ENCODE measurements at regions not wholly inside any gene's neighbourhood (a gene's known extent, or its start where the extent isn't known, plus 50 kb on each side); places are given as distances from the start of the nearest gene placed in this dataset.

GRCh38 chr18:51266773-51267172 lies 69.3 kb upstream of the MEX3C start:
- no peak for TF ChIP-seq JUND (IDR thresholded peaks at IDR 0.05)
- no peak for TF ChIP-seq POLR2AphosphoS5 (IDR thresholded peaks at IDR 0.05; ENCODE audit: low read depth, low read length)
- TF ChIP-seq EZH2phosphoT487 (IDR thresholded peaks at IDR 0.05; ENCODE audit: borderline replicate concordance): no peak
- TF ChIP-seq, protein P1, sequence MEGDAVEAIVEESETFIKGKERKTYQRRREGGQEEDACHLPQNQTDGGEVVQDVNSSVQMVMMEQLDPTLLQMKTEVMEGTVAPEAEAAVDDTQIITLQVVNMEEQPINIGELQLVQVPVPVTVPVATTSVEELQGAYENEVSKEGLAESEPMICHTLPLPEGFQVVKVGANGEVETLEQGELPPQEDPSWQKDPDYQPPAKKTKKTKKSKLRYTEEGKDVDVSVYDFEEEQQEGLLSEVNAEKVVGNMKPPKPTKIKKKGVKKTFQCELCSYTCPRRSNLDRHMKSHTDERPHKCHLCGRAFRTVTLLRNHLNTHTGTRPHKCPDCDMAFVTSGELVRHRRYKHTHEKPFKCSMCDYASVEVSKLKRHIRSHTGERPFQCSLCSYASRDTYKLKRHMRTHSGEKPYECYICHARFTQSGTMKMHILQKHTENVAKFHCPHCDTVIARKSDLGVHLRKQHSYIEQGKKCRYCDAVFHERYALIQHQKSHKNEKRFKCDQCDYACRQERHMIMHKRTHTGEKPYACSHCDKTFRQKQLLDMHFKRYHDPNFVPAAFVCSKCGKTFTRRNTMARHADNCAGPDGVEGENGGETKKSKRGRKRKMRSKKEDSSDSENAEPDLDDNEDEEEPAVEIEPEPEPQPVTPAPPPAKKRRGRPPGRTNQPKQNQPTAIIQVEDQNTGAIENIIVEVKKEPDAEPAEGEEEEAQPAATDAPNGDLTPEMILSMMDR (IDR thresholded peaks at IDR 0.05 in 2 of 3, conservative IDR thresholded peaks at IDR 0.05 in 1 of 3; ENCODE audit: borderline replicate concordance in 1 of 3, insufficient read depth in 1 of 3, low read depth in 2 of 3, low read length in 2 of 3): no peak
- no peak for TF ChIP-seq MAX (IDR thresholded peaks at IDR 0.05)
- TF ChIP-seq SRF (IDR thresholded peaks at IDR 0.05; ENCODE audit: low read depth): no peak
- TF ChIP-seq, protein P2, sequence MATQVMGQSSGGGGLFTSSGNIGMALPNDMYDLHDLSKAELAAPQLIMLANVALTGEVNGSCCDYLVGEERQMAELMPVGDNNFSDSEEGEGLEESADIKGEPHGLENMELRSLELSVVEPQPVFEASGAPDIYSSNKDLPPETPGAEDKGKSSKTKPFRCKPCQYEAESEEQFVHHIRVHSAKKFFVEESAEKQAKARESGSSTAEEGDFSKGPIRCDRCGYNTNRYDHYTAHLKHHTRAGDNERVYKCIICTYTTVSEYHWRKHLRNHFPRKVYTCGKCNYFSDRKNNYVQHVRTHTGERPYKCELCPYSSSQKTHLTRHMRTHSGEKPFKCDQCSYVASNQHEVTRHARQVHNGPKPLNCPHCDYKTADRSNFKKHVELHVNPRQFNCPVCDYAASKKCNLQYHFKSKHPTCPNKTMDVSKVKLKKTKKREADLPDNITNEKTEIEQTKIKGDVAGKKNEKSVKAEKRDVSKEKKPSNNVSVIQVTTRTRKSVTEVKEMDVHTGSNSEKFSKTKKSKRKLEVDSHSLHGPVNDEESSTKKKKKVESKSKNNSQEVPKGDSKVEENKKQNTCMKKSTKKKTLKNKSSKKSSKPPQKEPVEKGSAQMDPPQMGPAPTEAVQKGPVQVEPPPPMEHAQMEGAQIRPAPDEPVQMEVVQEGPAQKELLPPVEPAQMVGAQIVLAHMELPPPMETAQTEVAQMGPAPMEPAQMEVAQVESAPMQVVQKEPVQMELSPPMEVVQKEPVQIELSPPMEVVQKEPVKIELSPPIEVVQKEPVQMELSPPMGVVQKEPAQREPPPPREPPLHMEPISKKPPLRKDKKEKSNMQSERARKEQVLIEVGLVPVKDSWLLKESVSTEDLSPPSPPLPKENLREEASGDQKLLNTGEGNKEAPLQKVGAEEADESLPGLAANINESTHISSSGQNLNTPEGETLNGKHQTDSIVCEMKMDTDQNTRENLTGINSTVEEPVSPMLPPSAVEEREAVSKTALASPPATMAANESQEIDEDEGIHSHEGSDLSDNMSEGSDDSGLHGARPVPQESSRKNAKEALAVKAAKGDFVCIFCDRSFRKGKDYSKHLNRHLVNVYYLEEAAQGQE (IDR thresholded peaks at IDR 0.05; ENCODE audit: low read depth): no peak
- TF ChIP-seq CEBPB (IDR thresholded peaks at IDR 0.05; ENCODE audit: low read depth): no peak
- TF ChIP-seq EZH2 (IDR thresholded peaks at IDR 0.05): no peak
- no peak for TF ChIP-seq SP1 (IDR thresholded peaks at IDR 0.05; ENCODE audit: low read depth)
- TF ChIP-seq, protein P3, sequence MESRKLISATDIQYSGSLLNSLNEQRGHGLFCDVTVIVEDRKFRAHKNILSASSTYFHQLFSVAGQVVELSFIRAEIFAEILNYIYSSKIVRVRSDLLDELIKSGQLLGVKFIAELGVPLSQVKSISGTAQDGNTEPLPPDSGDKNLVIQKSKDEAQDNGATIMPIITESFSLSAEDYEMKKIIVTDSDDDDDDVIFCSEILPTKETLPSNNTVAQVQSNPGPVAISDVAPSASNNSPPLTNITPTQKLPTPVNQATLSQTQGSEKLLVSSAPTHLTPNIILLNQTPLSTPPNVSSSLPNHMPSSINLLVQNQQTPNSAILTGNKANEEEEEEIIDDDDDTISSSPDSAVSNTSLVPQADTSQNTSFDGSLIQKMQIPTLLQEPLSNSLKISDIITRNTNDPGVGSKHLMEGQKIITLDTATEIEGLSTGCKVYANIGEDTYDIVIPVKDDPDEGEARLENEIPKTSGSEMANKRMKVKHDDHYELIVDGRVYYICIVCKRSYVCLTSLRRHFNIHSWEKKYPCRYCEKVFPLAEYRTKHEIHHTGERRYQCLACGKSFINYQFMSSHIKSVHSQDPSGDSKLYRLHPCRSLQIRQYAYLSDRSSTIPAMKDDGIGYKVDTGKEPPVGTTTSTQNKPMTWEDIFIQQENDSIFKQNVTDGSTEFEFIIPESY (IDR thresholded peaks at IDR 0.05; ENCODE audit: extremely low read depth, insufficient replicate concordance, low read length): no peak
- no peak for TF ChIP-seq SIN3A (IDR thresholded peaks at IDR 0.05; ENCODE audit: low read depth)
- no peak for TF ChIP-seq POLR2A (IDR thresholded peaks at IDR 0.05; ENCODE audit: borderline replicate concordance, extremely low read depth, insufficient read depth, insufficient read length)
- no peak for TF ChIP-seq ZNF274 (IDR thresholded peaks at IDR 0.05; ENCODE audit: low read depth, low read length)

Data from HCT116 (cell line).